ENCODE measurements at regions not wholly inside any gene's neighbourhood (a gene's known extent, or its start where the extent isn't known, plus 50 kb on each side); places are given as distances from the start of the nearest gene placed in this dataset.

GRCh38 chr6:137949686-137950390 lies 82.8 kb downstream of the TNFAIP3 start:
- TF ChIP-seq, protein P1, sequence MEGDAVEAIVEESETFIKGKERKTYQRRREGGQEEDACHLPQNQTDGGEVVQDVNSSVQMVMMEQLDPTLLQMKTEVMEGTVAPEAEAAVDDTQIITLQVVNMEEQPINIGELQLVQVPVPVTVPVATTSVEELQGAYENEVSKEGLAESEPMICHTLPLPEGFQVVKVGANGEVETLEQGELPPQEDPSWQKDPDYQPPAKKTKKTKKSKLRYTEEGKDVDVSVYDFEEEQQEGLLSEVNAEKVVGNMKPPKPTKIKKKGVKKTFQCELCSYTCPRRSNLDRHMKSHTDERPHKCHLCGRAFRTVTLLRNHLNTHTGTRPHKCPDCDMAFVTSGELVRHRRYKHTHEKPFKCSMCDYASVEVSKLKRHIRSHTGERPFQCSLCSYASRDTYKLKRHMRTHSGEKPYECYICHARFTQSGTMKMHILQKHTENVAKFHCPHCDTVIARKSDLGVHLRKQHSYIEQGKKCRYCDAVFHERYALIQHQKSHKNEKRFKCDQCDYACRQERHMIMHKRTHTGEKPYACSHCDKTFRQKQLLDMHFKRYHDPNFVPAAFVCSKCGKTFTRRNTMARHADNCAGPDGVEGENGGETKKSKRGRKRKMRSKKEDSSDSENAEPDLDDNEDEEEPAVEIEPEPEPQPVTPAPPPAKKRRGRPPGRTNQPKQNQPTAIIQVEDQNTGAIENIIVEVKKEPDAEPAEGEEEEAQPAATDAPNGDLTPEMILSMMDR (conservative IDR thresholded peaks at IDR 0.05) = no peak
- H3K27ac ChIP-seq = no peak overlapping the region

- no peak overlapping the region for H3K27ac ChIP-seq
- TF ChIP-seq, protein P1 (conservative IDR thresholded peaks at IDR 0.05) = no peak
Measured at GRCh38 chr6:137950581-137950980, 83.5 kb downstream of the TNFAIP3 start.

- no peak overlapping the region for H3K27ac ChIP-seq
- TF ChIP-seq, protein P1 (conservative IDR thresholded peaks at IDR 0.05) = no peak
Measured at GRCh38 chr6:137951064-137951597, 84.1 kb downstream of the TNFAIP3 start.

DNA sequence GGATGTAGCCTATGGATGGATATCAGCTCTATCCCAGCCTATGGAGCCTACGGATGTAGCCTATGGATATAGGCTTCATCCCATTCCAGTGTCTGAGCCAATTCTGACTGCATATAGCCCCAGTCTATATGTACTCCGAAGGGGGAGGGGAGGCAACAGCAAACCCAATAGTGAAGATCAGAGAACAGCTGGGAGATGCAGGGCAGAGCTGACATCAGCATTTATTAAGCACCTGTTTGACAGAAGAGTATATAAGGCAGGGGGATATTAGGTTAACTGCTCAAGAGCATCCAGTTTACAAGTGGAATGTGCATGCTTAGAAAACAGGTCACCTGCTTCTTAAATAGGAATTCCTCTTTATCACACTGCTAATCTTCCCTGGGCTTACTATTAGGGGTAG lies 85.2 kb downstream of the TNFAIP3 start:
- H3K27ac ChIP-seq = no peak overlapping the region
- TF ChIP-seq, protein P1 (conservative IDR thresholded peaks at IDR 0.05) = no peak

GRCh38 chr6:137953761-137954160 lies 86.7 kb downstream of the TNFAIP3 start:
- no peak overlapping the region for H3K27ac ChIP-seq
- TF ChIP-seq, protein P1 (conservative IDR thresholded peaks at IDR 0.05) = no peak

DNA sequence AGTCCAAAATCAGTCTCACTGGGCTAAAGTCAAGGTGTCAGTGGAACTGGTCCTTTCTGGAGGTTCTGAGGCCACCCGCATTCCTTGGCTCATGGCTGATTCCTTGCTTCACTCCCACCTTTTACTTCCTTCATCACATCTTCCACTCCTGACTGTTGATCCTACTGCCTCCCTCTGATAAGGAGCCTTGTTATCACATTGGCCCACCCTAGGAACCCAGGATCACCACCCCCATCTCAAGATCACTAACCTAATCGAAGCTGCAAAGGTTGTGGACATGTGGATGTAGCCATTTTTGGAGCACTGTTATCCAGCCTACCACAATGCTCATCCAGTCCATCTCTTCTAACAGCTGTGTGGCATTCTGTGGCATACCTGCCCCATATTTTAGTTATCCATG lies 87.2 kb downstream of the TNFAIP3 start:
- TF ChIP-seq, protein P1 (conservative IDR thresholded peaks at IDR 0.05) = no peak
- H3K27ac ChIP-seq = no peak overlapping the region

DNA sequence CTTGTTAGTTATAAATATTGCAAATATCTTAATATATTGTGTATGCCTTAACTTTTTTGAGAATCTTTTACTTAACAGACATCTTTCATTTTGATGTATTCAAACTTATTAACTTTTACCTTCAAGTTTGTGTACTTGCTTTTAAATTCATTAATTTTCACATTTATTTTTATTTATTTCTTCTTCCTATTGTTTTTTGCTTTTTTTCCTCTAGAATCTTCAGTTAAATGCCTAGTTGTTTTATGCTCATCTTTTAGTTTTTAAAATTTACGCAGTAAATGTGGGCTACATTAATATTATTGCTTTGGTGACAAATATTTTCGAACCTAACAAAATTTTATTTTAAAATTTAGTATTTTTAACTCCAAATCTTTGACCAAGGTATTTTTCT lies 89.0 kb downstream of the TNFAIP3 start:
- no peak overlapping the region for H3K27ac ChIP-seq
- TF ChIP-seq, protein P1 (conservative IDR thresholded peaks at IDR 0.05) = no peak

Data from VCaP (cell line).